ENCODE measurements at regions not wholly inside any gene's neighbourhood (a gene's known extent, or its start where the extent isn't known, plus 50 kb on each side); places are given as distances from the start of the nearest gene placed in this dataset.

DNA sequence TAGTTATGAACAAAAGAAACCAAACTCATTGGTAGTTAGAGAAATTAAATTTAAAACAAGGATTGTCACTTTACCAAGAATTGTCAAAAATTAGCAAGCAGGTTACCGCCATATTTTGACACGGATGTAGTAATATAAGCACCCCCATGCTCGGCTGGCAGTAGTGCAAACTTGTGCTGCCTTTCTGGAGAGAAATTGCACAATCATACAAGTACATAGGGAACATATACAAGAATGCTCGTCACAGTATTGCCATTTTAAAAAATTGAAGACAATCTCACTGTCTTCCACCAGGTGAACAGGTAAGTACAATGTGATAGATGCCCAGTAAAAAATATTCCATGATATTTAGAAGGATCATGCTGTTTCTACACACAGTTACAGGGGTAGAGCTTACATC is 55.6 kb upstream of the SLC39A8 start:
- no peak for TF ChIP-seq BCL11A (IDR thresholded peaks at IDR 0.05; ENCODE audit: low read depth in 2 of 2, low read length in 2 of 2)
- no peak for TF ChIP-seq EP300 (IDR thresholded peaks at IDR 0.05; ENCODE audit: borderline replicate concordance in 1 of 2, low read depth in 2 of 2, low read length in 2 of 2)
- TF ChIP-seq TAF1 (IDR thresholded peaks at IDR 0.05; ENCODE audit: low read depth, low read length) = no peak
- TF ChIP-seq, protein P1, sequence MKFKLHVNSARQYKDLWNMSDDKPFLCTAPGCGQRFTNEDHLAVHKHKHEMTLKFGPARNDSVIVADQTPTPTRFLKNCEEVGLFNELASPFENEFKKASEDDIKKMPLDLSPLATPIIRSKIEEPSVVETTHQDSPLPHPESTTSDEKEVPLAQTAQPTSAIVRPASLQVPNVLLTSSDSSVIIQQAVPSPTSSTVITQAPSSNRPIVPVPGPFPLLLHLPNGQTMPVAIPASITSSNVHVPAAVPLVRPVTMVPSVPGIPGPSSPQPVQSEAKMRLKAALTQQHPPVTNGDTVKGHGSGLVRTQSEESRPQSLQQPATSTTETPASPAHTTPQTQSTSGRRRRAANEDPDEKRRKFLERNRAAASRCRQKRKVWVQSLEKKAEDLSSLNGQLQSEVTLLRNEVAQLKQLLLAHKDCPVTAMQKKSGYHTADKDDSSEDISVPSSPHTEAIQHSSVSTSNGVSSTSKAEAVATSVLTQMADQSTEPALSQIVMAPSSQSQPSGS (IDR thresholded peaks at IDR 0.05; ENCODE audit: low read length) = no peak
- no peak for TF ChIP-seq POLR2A (IDR thresholded peaks at IDR 0.05; ENCODE audit: control extremely low read depth in 1 of 2, low read depth in 2 of 2, low read length in 2 of 2)
- TF ChIP-seq, protein P2, sequence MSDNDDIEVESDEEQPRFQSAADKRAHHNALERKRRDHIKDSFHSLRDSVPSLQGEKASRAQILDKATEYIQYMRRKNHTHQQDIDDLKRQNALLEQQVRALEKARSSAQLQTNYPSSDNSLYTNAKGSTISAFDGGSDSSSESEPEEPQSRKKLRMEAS (IDR thresholded peaks at IDR 0.05) = no peak
- TF ChIP-seq, protein P3, sequence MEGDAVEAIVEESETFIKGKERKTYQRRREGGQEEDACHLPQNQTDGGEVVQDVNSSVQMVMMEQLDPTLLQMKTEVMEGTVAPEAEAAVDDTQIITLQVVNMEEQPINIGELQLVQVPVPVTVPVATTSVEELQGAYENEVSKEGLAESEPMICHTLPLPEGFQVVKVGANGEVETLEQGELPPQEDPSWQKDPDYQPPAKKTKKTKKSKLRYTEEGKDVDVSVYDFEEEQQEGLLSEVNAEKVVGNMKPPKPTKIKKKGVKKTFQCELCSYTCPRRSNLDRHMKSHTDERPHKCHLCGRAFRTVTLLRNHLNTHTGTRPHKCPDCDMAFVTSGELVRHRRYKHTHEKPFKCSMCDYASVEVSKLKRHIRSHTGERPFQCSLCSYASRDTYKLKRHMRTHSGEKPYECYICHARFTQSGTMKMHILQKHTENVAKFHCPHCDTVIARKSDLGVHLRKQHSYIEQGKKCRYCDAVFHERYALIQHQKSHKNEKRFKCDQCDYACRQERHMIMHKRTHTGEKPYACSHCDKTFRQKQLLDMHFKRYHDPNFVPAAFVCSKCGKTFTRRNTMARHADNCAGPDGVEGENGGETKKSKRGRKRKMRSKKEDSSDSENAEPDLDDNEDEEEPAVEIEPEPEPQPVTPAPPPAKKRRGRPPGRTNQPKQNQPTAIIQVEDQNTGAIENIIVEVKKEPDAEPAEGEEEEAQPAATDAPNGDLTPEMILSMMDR (IDR thresholded peaks at IDR 0.05; ENCODE audit: control extremely low read depth in 1 of 3, insufficient read depth in 1 of 3, low read depth in 1 of 3, low read length in 3 of 3) = no peak
- no peak for TF ChIP-seq EGR1 (IDR thresholded peaks at IDR 0.05; ENCODE audit: borderline replicate concordance, low read depth, low read length)
- TF ChIP-seq POLR2AphosphoS5 (IDR thresholded peaks at IDR 0.05; ENCODE audit: low read depth, low read length) = no peak
- TF ChIP-seq JUND (IDR thresholded peaks at IDR 0.05; ENCODE audit: low read length) = no peak
- no peak for TF ChIP-seq EZH2 (IDR thresholded peaks at IDR 0.05; ENCODE audit: low read depth, low read length, severe bottlenecking)
- no peak for TF ChIP-seq SP2 (IDR thresholded peaks at IDR 0.05; ENCODE audit: low read length)
- TF ChIP-seq, protein P4, sequence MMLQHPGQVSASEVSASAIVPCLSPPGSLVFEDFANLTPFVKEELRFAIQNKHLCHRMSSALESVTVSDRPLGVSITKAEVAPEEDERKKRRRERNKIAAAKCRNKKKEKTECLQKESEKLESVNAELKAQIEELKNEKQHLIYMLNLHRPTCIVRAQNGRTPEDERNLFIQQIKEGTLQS (IDR thresholded peaks at IDR 0.05; ENCODE audit: insufficient read depth, low read depth, low read length) = no peak

Data from H1 (cell line).